Right lobe of liver (tissue), 4 donors: ENCODE measurements at regions not wholly inside any gene's neighbourhood (a gene's known extent, or its start where the extent isn't known, plus 50 kb on each side); places are given as distances from the start of the nearest gene placed in this dataset.

ENCODE experiments used
- POLR2A ChIP-seq: fragments of 450-650 bp; IDR thresholded peaks from one replicate; pipeline ENCODE4 v1.6.1; 2017; ENCODE audit warnings: antibody characterized with exemption, mild to moderate bottlenecking
- TF ChIP-seq, protein P1 (sequence below), 4 donors: fragments of 200-600 bp in 3 of 4; fragments of 450-650 bp in 1 of 4; IDR thresholded peaks; one replicate each; pipeline versions ENCODE4 v1.5.1 to v1.8.0; 2016 to 2022; ENCODE audit warnings: antibody characterized with exemption in 4 of 4, mild to moderate bottlenecking in 2 of 4
- donor health status: DM: no; HTN: no; CAD: no.
- donor health status: DM: no; HTN: no; CAD: no.
- donor health status: DM: no; HTN: yes; CAD: no.

DNA sequence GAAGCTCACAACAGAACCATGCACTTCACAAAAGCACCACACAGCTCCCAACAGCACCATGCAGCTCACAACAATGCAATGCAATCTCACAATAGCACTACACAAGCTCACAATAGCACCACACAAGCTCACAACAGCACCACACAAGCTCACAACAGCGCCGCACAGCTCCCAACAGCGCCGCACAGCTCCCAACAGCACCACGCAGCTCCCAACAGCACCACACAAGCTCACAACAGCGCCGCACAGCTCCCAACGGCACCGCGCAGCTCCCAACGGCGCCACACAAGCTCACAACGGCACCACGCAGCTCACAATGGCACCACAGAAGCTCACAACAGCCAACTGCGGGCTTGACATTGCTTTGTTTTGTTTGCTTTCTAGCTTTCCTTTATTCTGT is 198.1 kb downstream of the DLL1 start:
- TF ChIP-seq, protein P1, sequence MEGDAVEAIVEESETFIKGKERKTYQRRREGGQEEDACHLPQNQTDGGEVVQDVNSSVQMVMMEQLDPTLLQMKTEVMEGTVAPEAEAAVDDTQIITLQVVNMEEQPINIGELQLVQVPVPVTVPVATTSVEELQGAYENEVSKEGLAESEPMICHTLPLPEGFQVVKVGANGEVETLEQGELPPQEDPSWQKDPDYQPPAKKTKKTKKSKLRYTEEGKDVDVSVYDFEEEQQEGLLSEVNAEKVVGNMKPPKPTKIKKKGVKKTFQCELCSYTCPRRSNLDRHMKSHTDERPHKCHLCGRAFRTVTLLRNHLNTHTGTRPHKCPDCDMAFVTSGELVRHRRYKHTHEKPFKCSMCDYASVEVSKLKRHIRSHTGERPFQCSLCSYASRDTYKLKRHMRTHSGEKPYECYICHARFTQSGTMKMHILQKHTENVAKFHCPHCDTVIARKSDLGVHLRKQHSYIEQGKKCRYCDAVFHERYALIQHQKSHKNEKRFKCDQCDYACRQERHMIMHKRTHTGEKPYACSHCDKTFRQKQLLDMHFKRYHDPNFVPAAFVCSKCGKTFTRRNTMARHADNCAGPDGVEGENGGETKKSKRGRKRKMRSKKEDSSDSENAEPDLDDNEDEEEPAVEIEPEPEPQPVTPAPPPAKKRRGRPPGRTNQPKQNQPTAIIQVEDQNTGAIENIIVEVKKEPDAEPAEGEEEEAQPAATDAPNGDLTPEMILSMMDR (IDR thresholded peaks at IDR 0.05): no peak
- TF ChIP-seq POLR2A: no peak
